ENCODE measurements at regions not wholly inside any gene's neighbourhood (a gene's known extent, or its start where the extent isn't known, plus 50 kb on each side); places are given as distances from the start of the nearest gene placed in this dataset.

DNA sequence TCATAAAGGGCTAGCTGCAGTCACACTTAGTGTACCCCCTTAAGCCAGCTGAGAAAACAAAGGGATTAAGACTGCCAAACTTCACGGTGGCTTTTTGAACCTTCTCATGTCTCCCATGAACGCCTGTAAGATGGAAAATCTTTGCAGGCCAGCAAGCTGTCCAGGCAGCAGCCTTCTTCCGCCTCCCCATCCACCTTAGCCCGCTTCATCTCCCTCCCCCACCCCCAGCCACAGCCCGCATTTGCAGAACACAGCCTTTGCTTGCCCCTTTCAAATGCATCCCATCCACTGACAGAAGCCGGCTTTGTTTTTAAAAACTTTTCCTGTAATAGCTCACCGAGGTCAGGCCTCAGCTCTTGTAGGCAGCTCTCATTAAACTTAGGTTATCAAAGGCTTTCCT lies 113.8 kb upstream of the FAM9B start:
- no peak for DNase-seq (ENCODE audit: low read depth in 2 of 3, low spot score in 2 of 3)

DNA sequence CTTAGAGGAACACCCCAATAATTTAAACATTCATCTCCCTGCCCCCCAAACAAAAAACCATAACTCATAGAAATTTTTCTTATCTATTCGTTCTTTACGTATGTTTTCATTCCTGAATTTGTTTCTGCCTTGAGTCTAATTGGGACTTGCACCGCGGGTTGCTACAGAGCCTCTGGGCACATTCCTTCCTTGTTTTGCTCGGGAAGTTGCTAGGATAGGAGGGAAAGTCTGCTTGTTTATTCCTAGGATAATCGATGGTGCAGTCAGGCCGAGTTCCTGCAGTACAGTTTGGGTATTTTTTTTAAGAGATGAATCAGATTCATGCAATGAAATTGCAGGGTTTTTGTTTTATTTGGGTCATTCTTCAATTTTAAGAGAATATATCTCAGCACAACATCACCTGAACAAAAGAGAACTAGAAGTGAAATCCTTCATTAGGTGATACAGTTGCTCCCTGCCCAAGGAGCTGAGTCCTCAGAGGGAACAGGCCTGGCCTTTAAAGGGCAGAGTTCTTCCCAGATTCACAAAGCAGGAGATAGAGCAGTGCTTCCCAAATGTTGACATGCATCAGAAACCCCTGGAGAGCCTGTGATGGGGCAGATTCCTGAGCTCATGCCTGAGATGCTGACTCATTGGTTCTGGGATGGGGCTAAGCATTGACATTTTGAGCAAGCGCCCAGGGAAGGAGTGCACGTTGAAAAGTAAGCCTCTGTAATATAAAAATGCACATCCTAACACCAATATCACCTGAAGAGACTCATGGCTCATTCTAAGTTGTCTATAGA lies 114.9 kb upstream of the FAM9B start:
- DNase-seq (ENCODE audit: low read depth in 2 of 3, low spot score in 2 of 3), result no peak

DNA sequence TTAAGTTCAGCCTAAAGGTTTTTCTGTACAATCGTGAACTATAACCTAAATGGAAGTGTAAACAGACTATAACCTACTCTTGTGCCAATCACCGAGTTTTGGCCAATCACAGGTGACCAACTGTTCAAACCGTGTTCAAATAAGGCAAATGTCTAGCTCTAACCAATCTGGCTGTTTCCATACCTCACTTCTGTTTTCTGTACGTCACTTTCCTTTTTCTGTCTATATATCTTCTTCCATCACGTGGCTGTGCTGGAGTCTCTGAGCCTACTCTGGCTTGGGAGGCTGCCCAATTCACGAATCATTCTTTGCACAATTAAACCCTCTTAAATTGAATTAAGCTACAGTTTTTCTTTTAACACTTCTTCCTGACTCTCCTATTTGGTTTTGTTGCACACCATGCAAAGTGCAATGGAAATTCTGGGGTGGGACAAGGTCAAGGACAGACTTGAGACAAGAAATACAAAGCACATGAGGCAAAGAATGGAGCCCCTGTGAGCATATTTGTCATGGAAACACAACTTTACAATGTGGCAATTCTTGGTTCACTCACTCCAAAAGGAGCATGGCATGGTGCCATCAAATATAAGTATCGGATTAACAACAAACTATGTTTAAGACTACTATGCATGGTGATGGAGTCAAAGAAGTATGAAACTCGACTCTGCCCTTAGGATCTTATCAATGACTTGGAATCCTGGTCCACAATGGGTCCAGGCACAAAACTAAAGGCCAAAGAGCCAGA lies 115.7 kb upstream of the FAM9B start:
- DNase-seq (ENCODE audit: low read depth in 2 of 3, low spot score in 2 of 3), result no peak

DNA sequence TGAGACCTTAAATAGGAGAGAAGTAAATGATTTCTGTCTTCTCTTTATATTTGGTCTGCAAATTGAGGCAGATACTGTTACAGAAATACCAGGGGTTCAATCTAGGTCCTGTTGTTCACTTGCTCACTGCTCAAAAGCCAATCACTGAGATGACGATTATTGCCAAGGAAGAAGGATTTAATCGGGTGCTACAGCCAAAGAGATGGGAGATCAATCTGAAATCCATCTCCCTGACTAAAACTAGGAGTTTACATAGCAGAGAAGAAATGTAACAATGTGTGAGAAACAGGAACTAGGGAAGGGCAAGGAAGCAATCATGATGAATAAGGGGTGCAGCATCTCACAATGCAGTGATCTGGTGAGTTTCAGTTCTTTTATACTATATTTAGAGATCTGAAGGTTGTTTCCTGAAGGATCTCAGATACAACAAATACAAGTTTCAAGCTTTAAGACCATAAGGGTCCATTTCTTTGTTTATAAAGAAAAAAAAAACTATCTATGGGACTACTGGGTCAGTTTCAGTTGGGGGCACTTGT lies 117.9 kb upstream of the FAM9B start:
- DNase-seq (ENCODE audit: low read depth in 2 of 3, low spot score in 2 of 3), result no peak

DNA sequence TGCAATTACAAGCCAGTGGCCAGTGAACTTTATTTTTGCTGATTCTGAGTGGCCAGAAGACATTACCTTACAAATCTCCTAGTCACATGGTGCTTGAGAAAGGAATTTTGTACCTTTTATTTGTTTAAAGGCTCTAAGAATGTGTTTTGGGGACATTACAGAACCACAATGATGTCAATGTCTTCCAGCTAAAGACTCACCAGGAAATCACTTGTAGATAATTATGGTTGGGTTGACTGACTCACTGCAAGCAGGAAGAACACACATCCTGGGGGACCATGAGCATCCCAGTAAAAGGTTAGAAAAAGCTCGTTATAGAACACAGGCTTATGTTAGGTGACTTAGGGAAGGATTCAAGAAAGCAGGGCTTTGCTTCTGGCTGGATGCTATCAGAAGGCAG lies 119.4 kb upstream of the FAM9B start:
- DNase-seq (ENCODE audit: low read depth in 2 of 3, low spot score in 2 of 3), result no peak

DNA sequence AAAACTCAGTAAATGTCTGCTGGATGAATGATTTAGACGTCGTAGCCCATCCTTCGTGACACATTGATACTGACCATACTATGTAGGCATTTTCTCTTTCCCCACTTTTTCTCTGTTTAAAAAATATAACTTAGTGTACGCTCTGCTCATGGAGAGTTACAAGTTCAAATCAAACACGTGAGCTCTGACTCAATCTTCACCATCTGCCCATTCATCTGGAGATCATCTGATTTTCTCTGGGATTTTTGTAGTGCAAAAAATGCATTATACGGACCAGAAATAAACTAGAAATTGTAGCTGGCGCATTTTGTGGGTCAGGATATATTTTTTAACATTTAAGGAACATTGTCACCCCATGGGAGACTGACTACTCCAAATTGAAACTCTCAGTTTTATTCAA lies 124.7 kb upstream of the FAM9B start:
- DNase-seq (ENCODE audit: low read depth in 2 of 3, low spot score in 2 of 3), result no peak

DNA sequence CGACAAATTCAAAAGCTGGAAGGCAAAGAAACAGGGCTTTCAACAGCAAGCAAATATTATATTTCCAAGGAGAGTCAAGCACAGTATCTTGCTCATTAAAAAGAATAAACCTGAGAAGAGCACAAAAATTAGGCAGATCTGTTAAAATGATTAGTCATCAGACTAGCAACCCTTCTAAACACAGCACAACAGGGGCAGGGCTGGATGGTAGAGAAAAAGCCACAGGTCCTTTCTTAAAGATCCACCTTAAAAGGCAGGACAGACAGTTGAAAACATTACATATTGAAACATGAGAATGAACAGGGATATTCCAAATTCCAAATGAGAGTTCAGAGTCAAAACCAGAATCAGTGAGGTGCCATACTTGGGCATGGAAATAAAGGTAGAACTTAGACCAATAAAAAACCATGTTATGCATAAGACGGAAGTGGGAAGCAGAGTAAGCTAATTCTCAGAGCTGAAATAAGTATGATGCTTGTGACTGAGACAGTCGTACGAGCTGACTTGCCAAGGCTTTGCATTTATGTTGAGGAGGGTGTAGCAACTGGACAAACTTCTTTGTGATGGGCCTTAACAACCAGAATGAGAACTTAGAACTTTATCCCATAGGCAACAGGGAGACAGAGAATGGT lies 126.9 kb upstream of the FAM9B start:
- no peak for DNase-seq (ENCODE audit: low read depth in 2 of 3, low spot score in 2 of 3)

DNA sequence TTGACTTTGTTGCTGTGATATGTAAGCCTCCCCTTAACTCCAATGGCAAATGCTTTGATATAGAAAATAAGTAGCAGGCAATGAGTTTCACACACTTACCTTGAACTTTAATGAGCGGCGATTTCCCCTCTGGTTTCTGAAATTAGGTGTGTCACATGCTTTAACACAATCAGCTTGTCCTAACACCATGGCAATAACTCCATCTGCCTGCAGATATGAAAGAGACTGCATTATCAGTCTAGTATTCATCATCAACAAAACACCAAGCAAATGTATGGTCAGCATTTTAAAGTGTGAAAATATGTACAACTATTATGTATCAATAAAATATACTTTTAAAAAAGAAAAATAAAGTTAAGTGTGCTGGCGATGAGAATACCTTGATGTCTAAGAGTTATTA lies 128.8 kb upstream of the FAM9B start:
- DNase-seq (ENCODE audit: low read depth in 2 of 3, low spot score in 2 of 3), result no peak

DNA sequence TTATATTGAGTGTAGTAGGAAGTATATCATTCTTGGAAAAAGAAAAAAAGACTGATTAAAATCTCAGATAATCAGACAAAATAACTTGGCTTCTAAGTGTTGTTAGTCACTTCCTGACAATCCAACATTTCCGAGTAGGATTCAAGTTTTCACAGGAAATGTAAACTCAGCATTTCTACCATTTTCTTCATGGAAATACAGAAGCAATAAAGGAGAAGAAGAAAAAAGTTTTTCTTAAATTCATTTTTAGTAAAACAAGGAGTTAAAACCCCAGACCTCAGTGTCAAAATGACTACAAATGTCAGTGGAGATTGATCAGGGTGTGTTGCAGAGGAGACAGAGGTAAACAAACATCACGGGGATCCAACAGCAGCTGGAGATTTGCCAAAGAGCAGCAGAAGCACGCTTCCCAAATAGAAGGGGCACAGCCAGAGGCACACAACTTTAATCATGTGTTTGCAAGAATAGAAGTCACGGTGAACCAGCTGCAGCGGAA lies 129.3 kb upstream of the FAM9B start:
- DNase-seq (ENCODE audit: low read depth in 2 of 3, low spot score in 2 of 3), result no peak

DNA sequence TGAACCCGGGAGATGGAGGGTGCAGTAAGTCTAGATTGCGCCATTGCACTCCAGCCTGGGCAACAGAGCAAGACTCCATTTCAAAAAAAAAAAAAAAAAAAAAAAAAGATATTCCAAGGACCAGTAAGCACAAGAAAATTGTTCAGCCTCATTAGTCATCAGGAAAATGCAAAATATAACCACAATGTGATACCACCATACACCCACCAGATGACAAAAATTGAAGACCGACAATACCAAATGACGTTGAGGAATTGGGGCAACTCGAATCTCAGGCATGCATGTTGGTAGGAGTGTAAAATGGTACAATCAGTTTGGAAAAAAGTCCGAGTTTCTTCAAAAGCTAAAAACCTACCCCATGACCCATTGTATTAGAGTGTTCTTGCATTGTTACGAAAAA lies 130.2 kb upstream of the FAM9B start:
- no peak for DNase-seq (ENCODE audit: low read depth in 2 of 3, low spot score in 2 of 3)

DNA sequence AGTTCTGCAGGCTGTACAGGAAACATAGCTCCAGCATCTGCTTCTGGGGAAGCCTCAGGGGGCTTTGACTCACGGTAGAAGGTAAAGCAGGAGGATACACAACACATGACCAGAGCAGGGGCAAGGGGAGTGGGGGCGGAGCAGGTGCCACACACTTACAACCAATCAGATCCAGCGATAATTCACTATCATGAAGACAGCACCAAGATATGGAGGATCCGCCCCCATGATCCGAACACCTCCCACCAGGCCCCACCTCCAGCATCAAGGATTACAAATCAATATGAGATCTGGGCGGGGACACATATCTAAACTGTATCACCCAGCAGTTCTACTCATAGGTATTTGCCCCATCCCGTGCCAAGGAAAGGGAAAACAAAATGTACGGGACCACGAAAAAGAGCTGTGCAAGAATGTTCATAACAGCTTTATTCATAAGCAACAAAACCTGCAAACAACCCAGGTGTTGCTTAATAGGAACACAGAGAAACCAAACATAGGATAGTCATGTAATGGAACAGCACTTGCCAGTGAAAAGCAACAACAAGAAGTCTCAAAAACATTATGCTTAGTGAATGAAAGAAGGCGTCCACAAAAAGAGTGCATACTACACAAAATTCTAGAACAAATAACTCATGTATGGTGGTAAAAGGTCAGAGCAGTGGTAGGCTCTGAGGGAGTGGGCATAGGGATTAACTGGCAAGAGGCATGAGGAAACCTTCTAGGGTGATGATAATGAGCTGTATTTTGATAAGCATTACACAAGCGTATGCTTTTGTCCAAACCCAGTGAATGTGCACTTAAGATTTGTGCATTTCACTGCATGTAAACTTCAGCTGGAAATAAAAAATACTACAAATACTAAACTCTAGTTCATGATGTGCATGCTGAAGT lies 130.9 kb upstream of the FAM9B start:
- DNase-seq (ENCODE audit: low read depth in 2 of 3, low spot score in 2 of 3), result no peak

DNA sequence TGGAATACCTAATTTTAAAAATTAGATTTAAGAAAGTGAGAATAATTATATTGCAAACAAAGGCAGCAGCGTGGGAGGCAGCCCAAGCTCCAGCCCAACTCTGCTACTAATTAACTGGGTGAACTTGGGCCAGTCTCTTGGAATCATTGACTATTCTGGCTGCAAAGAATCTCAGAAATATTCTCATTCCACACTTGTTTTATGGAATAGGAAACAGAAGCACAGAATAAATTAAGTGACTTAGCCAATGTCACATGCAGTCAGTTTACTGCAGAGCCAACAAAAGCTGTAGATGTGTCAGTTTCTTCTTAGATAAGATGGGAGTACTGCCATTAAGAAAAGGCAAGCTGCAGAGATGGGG lies 132.6 kb upstream of the FAM9B start:
- DNase-seq (ENCODE audit: low read depth in 2 of 3, low spot score in 2 of 3), result no peak

DNA sequence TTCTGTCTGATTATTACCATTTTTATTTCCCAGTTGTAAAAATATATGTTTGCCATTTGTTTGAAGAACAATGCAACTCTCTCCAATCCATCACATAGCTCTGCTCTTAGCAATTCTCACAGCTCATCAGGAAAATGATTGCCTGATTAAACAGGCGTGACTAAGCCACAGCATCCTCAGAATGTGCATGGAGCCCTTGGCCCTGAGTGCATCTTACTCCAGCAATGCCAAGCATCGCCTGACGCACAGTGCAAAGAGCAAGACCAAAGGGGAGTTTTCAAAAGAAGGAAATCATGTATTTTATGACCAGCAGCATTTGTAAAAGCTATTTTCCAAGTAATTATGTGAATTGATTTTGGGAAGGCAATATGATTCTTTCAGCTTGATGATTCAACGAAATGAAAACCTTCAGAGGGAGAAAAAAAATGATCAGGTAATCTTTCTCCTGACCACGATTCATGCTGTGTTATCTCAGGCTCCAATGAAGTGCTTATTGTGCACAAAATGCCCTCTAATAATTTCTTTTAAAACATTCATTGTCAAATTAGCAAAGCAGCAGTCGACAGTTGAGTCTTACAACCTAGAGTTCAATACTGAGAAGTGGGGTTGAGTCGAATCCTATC lies 138.0 kb upstream of the FAM9B start:
- DNase-seq (ENCODE audit: low read depth in 2 of 3, low spot score in 2 of 3), result no peak

DNA sequence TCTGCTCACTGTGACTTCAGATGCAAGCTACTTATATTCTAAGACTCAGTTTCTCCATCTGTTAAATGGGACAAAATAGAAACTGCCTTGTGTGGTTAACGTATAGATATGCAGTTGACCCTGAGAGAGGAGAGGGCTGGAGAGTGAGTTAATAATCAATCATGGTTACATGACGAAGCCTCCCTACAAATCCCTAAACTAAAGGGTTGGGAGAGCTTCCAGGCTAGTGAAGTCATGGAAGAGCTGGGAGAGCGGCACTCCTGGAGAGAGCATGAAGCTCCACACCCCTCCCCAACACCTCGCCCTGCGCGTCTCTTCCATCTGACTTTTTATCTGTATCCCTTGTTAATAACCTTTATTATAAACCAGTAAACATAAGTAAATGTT lies 138.5 kb upstream of the FAM9B start:
- DNase-seq (ENCODE audit: low read depth in 2 of 3, low spot score in 2 of 3), result no peak

DNA sequence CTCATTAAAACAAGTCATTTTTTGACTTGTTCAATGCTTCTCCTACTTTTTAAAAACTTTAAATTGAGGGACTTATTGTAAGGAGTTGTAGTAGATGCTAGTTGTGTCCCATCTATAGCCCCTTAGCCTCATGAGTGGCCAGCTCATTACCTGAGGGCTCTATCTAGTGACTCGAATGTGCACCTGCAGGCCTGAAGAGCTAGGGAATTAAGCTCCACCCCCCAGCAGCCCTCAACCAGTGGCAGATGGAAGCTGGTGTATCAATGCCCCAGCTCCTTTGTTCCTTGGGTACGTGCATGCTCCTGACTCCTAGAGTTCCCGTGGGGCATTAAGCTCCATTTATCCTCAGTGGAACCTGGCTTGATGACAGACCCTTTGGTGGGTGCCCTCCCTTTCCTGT lies 146.7 kb upstream of the FAM9B start:
- DNase-seq (ENCODE audit: low read depth in 2 of 3, low spot score in 2 of 3), result no peak

DNA sequence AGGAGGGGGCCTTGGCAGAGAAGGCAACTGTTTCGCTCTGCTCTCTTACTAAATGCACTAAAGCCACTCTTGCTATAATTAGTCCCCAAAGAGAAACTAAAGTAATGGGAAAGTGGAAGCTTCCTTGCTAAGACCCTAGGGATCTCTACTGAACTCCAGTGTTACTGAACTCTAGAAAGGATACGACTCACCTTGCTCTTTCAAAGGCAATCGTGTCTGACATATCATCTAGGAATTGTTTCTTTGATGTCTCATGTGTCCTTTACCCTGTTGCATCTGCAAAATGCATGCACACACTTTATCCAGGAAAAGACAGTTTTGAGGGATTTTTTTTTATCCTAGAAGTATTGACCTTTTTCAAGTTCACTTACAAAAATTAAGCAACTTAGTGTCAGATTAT lies 148.1 kb upstream of the FAM9B start:
- no peak for DNase-seq (ENCODE audit: low read depth in 2 of 3, low spot score in 2 of 3)

DNA sequence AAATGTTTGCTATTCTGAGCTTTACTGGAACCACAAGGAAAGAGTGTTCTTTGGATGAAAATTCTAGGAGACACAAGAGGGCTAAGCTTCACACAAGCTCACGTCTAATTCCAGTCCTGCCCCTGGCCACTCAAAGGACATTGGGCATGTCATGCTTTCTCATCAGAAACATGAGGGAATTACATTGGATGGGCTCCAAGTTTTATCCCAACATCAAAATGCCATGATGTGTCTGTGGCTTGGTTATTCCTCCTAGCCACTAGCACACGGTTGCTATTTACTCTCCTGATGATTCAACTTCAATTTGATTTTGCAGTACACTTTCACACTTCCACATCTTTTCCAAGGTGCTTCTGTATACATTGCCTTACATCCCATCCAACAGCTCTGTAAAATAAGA lies 149.6 kb upstream of the FAM9B start:
- no peak for DNase-seq (ENCODE audit: low read depth in 2 of 3, low spot score in 2 of 3)

DNA sequence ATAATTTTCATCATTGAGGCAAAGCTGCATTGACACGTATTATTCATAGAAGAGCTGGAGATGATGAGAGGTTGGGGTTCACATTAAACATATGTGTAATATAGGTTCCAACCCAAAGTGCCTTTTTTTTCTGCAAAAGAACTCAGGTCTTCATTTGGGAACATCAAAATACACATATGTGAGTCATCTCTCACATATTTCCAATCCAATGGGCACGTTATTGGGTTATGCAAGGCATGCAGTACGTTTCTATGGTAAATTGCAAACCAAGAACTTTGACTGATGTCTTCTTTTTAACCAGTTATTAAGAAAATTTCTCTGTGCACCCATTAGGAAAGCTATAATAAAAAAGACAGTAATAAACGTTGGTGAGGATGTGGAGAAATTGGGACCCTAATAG lies 150.3 kb upstream of the FAM9B start:
- no peak for DNase-seq (ENCODE audit: low read depth in 2 of 3, low spot score in 2 of 3)

DNA sequence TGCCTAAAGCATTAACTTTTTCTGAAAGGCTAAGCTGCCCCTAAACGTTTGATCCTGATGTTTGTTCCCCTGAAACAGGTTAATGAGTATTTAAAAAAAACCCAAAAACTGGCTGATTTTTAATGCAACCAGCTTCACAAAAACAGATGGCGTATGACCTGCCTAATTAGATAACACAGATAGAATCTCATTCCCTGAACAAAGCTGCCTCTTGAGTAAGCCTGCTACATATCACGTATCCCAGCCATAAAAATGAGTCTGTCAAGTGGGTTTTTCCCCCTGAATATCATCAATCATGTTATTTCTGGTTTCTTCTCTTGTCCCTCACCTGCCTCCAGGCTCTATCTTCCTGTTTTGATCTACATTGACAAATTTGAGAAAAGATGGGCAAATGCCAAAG lies 154.2 kb upstream of the FAM9B start:
- no peak for DNase-seq (ENCODE audit: low read depth in 2 of 3, low spot score in 2 of 3)

DNA sequence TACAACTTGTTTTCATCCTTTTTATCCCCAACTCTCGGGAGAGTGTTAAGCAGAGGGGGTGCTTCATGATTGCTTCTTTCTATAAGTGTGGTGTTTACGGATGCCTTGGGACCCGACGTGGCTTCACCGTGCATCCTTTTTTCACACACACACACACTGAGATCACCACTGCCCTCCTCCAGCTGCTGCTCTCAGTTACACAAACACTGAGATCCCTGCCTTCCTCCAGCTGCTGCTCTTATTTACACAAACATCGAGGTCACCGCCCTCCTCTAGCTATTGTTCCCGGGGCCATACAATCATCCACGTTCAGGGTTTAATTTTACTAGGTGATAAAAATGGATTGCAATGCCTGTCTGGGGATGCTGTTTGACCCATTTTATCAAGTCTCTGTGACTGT lies 155.4 kb upstream of the FAM9B start:
- no peak for DNase-seq (ENCODE audit: low read depth in 2 of 3, low spot score in 2 of 3)

DNA sequence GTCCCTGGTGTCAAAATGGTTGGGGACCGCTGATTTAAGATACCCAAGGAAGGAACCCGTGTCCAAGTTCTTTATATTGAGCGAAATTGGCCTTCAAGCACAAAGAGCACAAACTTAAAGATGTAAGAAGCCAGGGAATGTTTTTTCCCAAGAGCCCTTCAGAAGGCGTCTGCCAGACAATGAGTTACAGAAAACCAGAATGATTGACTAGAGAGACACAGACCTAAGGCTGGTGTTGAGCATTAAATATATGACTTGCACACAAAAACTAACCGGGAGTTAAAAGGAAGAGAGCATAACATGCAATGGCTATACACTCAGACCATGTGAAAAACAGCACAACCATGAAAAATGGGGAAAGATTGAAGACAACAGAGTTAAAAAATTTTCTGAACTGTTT lies 157.5 kb upstream of the FAM9B start:
- DNase-seq (ENCODE audit: low read depth in 2 of 3, low spot score in 2 of 3), result no peak

Measured in activated CD8-positive, alpha-beta memory T cell treated with anti-CD3 and anti-CD28 coated beads for 48 hours (primary cell).